ENCODE measurements at regions not wholly inside any gene's neighbourhood (a gene's known extent, or its start where the extent isn't known, plus 50 kb on each side); places are given as distances from the start of the nearest gene placed in this dataset.

DNA sequence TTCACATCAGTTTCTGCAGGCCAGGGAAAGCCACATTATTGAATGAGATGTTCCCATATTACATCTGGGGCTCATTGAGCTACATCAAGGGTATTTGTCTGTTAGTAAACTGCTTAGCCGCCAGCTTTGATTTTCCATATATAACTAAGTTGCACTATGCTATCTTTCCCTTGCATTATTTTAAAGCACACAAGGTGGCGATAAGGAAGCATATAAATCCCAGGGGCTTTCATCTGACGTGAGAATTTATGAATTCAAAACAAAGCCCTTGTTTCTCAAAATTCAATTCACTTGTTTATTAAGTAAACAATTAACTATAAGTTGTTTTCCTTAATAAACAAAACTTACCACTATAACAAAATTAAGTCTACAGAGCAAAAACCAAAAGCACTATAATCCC lies 334.1 kb upstream of the TPK1 start:
- no peak for TF ChIP-seq POLR2AphosphoS5 (IDR thresholded peaks at IDR 0.05; ENCODE audit: low read depth, low read length)
- TF ChIP-seq POLR2A (IDR thresholded peaks at IDR 0.05; ENCODE audit: borderline replicate concordance, extremely low read depth, insufficient read depth, insufficient read length) = no peak
- no peak for TF ChIP-seq EZH2 (IDR thresholded peaks at IDR 0.05)
- no peak for TF ChIP-seq JUND (IDR thresholded peaks at IDR 0.05)
- TF ChIP-seq, protein P1, sequence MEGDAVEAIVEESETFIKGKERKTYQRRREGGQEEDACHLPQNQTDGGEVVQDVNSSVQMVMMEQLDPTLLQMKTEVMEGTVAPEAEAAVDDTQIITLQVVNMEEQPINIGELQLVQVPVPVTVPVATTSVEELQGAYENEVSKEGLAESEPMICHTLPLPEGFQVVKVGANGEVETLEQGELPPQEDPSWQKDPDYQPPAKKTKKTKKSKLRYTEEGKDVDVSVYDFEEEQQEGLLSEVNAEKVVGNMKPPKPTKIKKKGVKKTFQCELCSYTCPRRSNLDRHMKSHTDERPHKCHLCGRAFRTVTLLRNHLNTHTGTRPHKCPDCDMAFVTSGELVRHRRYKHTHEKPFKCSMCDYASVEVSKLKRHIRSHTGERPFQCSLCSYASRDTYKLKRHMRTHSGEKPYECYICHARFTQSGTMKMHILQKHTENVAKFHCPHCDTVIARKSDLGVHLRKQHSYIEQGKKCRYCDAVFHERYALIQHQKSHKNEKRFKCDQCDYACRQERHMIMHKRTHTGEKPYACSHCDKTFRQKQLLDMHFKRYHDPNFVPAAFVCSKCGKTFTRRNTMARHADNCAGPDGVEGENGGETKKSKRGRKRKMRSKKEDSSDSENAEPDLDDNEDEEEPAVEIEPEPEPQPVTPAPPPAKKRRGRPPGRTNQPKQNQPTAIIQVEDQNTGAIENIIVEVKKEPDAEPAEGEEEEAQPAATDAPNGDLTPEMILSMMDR (IDR thresholded peaks at IDR 0.05 in 2 of 3, conservative IDR thresholded peaks at IDR 0.05 in 1 of 3; ENCODE audit: borderline replicate concordance in 1 of 3, insufficient read depth in 1 of 3, low read depth in 2 of 3, low read length in 2 of 3) = peak in 1 of 3 experiments; percentile 27; a peak in 2 of 6 replicates
- TF ChIP-seq ZNF274 (IDR thresholded peaks at IDR 0.05; ENCODE audit: low read depth, low read length) = no peak
- TF ChIP-seq CEBPB (IDR thresholded peaks at IDR 0.05; ENCODE audit: low read depth) = no peak

Measured in HCT116 (cell line).